GM10248 (cell line): ENCODE measurements at regions not wholly inside any gene's neighbourhood (a gene's known extent, or its start where the extent isn't known, plus 50 kb on each side); places are given as distances from the start of the nearest gene placed in this dataset.
"Not testable (repeated sequence)": the region's sequence is repeated elsewhere in the genome, so short reads cannot be mapped to it uniquely, and the experiment has no call there.

Experiments used
- CTCF ChIA-PET: fragments of 300-600 bp; sonication (Branson Sonifier 250); formaldehyde crosslinking; extraction: SDS; loops from one replicate; lab custom pipeline; 2021; ENCODE audit warnings: antibody characterized with exemption; lab: Yijun Ruan, JAX
- POLR2A ChIA-PET: fragments of 350-650 bp; sonication (Branson Sonifier 250); formaldehyde crosslinking; extraction: SDS; loops from one replicate; lab custom pipeline; 2020; ENCODE audit warnings: antibody characterized with exemption; lab: Yijun Ruan, JAX
- DNase-seq: peaks from one replicate; pipeline ENCODE4 v3.0.0; 2012; ENCODE audit errors: extremely low spot score
- CTCF ChIP-seq: IDR thresholded peaks from 2 replicates; pipeline ENCODE4 v1.5.1; 2012; ENCODE audit warnings: mild to moderate bottlenecking, low read depth; ENCODE audit errors: extremely low read depth, missing control alignments, control extremely low read depth

- DNase-seq, result no peak
- ChIA-PET POLR2A (no interaction called here), CTCF (no interaction called here)
- no peak for TF ChIP-seq CTCF
Observed at GRCh38 chr3:164004205-164004604, 1074.1 kb downstream of the SI start.

- POLR2A ChIA-PET, DNase-seq, CTCF ChIA-PET: not testable (repeated sequence)
Observed at GRCh38 chr3:164003016-164003415, 1075.3 kb downstream of the SI start.

- TF ChIP-seq CTCF, result no peak
- CTCF ChIA-PET, result no interaction called here
- POLR2A ChIA-PET, result no interaction called here
- DNase-seq, result no peak
Observed at GRCh38 chr3:163983940-163984339, 1094.4 kb downstream of the SI start.

GRCh38 chr3:163971861-163972260, 1106.4 kb downstream of the SI start:
- ChIA-PET CTCF (no interaction called here), POLR2A (no interaction called here)
- TF ChIP-seq CTCF, result no peak
- no peak for DNase-seq

- POLR2A ChIA-PET, result no interaction called here
- DNase-seq, result no peak
- no peak for TF ChIP-seq CTCF
- CTCF ChIA-PET, result no interaction called here
Observed at GRCh38 chr3:163957072-163957471, 1121.2 kb downstream of the SI start.

- ChIA-PET POLR2A (no interaction called here), CTCF (interaction anchor here (1.1 to 1.2 kb wide), 2 partner anchors 10 to 28 kb away, joined by 3 to 5 read pairs; no protein-coding TSS in a partner anchor)
- no peak for TF ChIP-seq CTCF
- no peak for DNase-seq
Observed at GRCh38 chr3:163953526-163953925, 1124.8 kb downstream of the SI start.

- ChIA-PET POLR2A (no interaction called here), CTCF (interaction anchor here (1.1 kb wide), 1 partner anchor 9 kb away, joined by 5 read pairs; no protein-coding TSS in a partner anchor)
- no peak for DNase-seq
- no peak for TF ChIP-seq CTCF
Observed at GRCh38 chr3:163952499-163952898, 1125.8 kb downstream of the SI start.
